ENCODE measurements at regions not wholly inside any gene's neighbourhood (a gene's known extent, or its start where the extent isn't known, plus 50 kb on each side); places are given as distances from the start of the nearest gene placed in this dataset.

DNA sequence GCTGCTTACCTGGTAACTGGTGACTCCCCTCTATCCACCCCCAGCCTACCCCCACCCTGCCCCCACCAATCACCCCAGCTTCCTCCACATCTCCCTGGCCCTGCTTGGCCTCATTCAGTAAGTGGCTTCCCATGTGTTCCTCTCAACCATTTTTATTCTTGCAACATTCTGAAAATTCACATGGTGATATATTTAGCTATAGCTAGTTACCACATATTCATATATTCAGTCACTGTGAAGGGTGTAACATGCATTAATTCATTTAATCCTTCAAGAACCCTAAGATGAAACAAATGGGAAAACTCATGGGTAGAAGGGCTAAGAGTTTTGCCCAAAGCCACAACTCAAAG, 95.4 kb upstream of the CEP85L start:
- Histone ChIP-seq H3K27me3 (ENCODE audit: insufficient read depth, insufficient read length) (no peaks in the 10 kb centered on the region), H3K36me3 (ENCODE audit: insufficient read depth, insufficient read length, low read length) (no peaks in the 10 kb centered on the region), H3K4me1 (ENCODE audit: insufficient read depth, insufficient read length) (peaks cover 3% of the 10 kb centered on the region), H3K9me3 (ENCODE audit: insufficient read depth, low read length) (no peaks in the 10 kb centered on the region), H3K9ac (ENCODE audit: insufficient read length, low read depth) (no peak overlapping the region), H3K4me3 (ENCODE audit: insufficient read length, low read depth) (no peak overlapping the region)
- TF ChIP-seq YY1 (IDR thresholded peaks at IDR 0.05; ENCODE audit: insufficient read depth, insufficient read length) (no peak), SUZ12 (IDR thresholded peaks at IDR 0.05; ENCODE audit: extremely low read depth, insufficient read depth, insufficient read length) (no peak), ZNF274 (IDR thresholded peaks at IDR 0.05; ENCODE audit: low read depth, low read length) (no peak)
- no peak for DNase-seq (ENCODE audit: low read depth, low spot score)

- H3K36me3 ChIP-seq (ENCODE audit: insufficient read depth, insufficient read length, low read length): no peaks in the 10 kb centered on the region
- no peak for DNase-seq (ENCODE audit: low read depth, low spot score)
- H3K9ac ChIP-seq (ENCODE audit: insufficient read length, low read depth): no peak overlapping the region
- H3K4me3 ChIP-seq (ENCODE audit: insufficient read length, low read depth): no peak overlapping the region
- peaks cover 3% of the 10 kb centered on the region for H3K4me1 ChIP-seq (ENCODE audit: insufficient read depth, insufficient read length)
- TF ChIP-seq YY1 (IDR thresholded peaks at IDR 0.05; ENCODE audit: insufficient read depth, insufficient read length) (no peak), SUZ12 (IDR thresholded peaks at IDR 0.05; ENCODE audit: extremely low read depth, insufficient read depth, insufficient read length) (no peak), ZNF274 (IDR thresholded peaks at IDR 0.05; ENCODE audit: low read depth, low read length) (no peak)
- no peaks in the 10 kb centered on the region for H3K9me3 ChIP-seq (ENCODE audit: insufficient read depth, low read length)
- H3K27me3 ChIP-seq (ENCODE audit: insufficient read depth, insufficient read length): no peaks in the 10 kb centered on the region
Measured at GRCh38 chr6:118746145-118746824, 94.9 kb upstream of the CEP85L start.

- no peak for DNase-seq (ENCODE audit: low read depth, low spot score)
- no peak overlapping the region for H3K4me3 ChIP-seq (ENCODE audit: insufficient read length, low read depth)
- no peaks in the 10 kb centered on the region for H3K9me3 ChIP-seq (ENCODE audit: insufficient read depth, low read length)
- no peak for TF ChIP-seq SUZ12 (IDR thresholded peaks at IDR 0.05; ENCODE audit: extremely low read depth, insufficient read depth, insufficient read length)
- TF ChIP-seq YY1 (IDR thresholded peaks at IDR 0.05; ENCODE audit: insufficient read depth, insufficient read length): no peak
- no peak for TF ChIP-seq ZNF274 (IDR thresholded peaks at IDR 0.05; ENCODE audit: low read depth, low read length)
- no peaks in the 10 kb centered on the region for H3K27me3 ChIP-seq (ENCODE audit: insufficient read depth, insufficient read length)
- H3K36me3 ChIP-seq (ENCODE audit: insufficient read depth, insufficient read length, low read length): no peaks in the 10 kb centered on the region
- H3K4me1 ChIP-seq (ENCODE audit: insufficient read depth, insufficient read length): peaks cover 3% of the 10 kb centered on the region
- no peak overlapping the region for H3K9ac ChIP-seq (ENCODE audit: insufficient read length, low read depth)
Measured at GRCh38 chr6:118745156-118745555, 93.8 kb upstream of the CEP85L start.

DNA sequence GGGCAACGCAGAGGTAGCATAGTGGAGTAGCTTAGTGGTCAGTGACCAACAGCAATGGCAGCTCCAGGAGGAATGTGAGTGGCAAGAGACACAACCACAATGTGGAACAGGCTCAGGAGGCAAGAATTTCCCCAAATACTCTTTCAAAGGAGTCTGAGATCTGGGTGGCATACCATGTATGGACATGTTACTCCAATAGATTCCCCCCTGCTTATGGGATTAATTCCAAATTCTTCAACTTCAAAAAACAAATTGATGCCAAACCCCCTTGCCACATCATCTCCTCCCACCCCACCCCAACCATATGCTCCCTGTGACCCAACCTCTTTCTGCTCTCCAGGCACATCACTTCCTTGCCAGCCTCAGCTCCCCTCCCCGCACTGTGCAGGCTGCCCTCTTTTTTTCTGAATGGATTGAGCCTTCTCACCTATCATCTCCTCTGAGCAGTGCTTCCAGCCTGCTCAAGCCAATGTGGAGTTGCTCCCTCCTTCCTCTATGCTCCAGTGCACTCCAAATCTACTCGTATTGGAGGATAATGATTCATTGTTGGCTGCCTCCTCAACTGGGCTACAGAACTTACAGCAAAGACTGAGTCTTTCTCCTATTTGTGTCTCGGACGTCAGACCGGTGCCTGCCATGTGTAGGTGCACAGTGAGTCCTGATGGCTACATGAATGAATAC, 93.0 kb upstream of the CEP85L start:
- TF ChIP-seq SUZ12 (IDR thresholded peaks at IDR 0.05; ENCODE audit: extremely low read depth, insufficient read depth, insufficient read length) (no peak), ZNF274 (IDR thresholded peaks at IDR 0.05; ENCODE audit: low read depth, low read length) (no peak), YY1 (IDR thresholded peaks at IDR 0.05; ENCODE audit: insufficient read depth, insufficient read length) (no peak)
- Histone ChIP-seq H3K36me3 (ENCODE audit: insufficient read depth, insufficient read length, low read length) (no peaks in the 10 kb centered on the region), H3K4me3 (ENCODE audit: insufficient read length, low read depth) (no peak overlapping the region), H3K9me3 (ENCODE audit: insufficient read depth, low read length) (no peaks in the 10 kb centered on the region), H3K9ac (ENCODE audit: insufficient read length, low read depth) (no peak overlapping the region), H3K4me1 (ENCODE audit: insufficient read depth, insufficient read length) (peaks cover 3% of the 10 kb centered on the region), H3K27me3 (ENCODE audit: insufficient read depth, insufficient read length) (no peaks in the 10 kb centered on the region)
- no peak for DNase-seq (ENCODE audit: low read depth, low spot score)

DNA sequence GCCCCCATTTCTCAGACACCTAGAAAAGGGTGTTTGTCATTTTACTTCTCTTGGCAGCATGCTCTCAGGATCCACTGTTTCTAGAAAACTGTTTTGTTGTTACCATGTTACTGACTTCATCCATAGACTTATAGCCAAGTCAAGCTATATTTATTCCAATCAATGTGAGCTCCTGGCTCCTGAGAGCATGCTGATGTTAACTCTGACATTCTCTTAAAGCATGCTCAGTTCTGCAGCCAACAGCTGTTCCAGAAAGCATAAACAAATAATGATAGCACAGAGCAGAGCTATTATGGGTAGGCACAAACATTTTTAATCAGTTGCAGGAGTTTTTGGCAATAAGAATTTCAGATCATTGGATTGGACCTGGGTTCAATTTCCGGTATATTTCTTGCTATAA, 92.4 kb upstream of the CEP85L start:
- Histone ChIP-seq H3K9ac (ENCODE audit: insufficient read length, low read depth) (no peak overlapping the region), H3K4me1 (ENCODE audit: insufficient read depth, insufficient read length) (peaks cover 3% of the 10 kb centered on the region), H3K9me3 (ENCODE audit: insufficient read depth, low read length) (no peaks in the 10 kb centered on the region), H3K4me3 (ENCODE audit: insufficient read length, low read depth) (no peak overlapping the region), H3K27me3 (ENCODE audit: insufficient read depth, insufficient read length) (no peaks in the 10 kb centered on the region), H3K36me3 (ENCODE audit: insufficient read depth, insufficient read length, low read length) (no peaks in the 10 kb centered on the region)
- TF ChIP-seq SUZ12 (IDR thresholded peaks at IDR 0.05; ENCODE audit: extremely low read depth, insufficient read depth, insufficient read length) (no peak), YY1 (IDR thresholded peaks at IDR 0.05; ENCODE audit: insufficient read depth, insufficient read length) (no peak), ZNF274 (IDR thresholded peaks at IDR 0.05; ENCODE audit: low read depth, low read length) (no peak)
- DNase-seq (ENCODE audit: low read depth, low spot score): no peak

GRCh38 chr6:118740372-118740771, 89.0 kb upstream of the CEP85L start:
- no peak for DNase-seq (ENCODE audit: low read depth, low spot score)
- Histone ChIP-seq H3K9me3 (ENCODE audit: insufficient read depth, low read length) (no peaks in the 10 kb centered on the region), H3K4me1 (ENCODE audit: insufficient read depth, insufficient read length) (no peaks in the 10 kb centered on the region), H3K27me3 (ENCODE audit: insufficient read depth, insufficient read length) (no peaks in the 10 kb centered on the region), H3K4me3 (ENCODE audit: insufficient read length, low read depth) (no peak overlapping the region), H3K36me3 (ENCODE audit: insufficient read depth, insufficient read length, low read length) (no peaks in the 10 kb centered on the region), H3K9ac (ENCODE audit: insufficient read length, low read depth) (no peak overlapping the region)
- TF ChIP-seq YY1 (IDR thresholded peaks at IDR 0.05; ENCODE audit: insufficient read depth, insufficient read length) (no peak), SUZ12 (IDR thresholded peaks at IDR 0.05; ENCODE audit: extremely low read depth, insufficient read depth, insufficient read length) (no peak), ZNF274 (IDR thresholded peaks at IDR 0.05; ENCODE audit: low read depth, low read length) (no peak)

DNA sequence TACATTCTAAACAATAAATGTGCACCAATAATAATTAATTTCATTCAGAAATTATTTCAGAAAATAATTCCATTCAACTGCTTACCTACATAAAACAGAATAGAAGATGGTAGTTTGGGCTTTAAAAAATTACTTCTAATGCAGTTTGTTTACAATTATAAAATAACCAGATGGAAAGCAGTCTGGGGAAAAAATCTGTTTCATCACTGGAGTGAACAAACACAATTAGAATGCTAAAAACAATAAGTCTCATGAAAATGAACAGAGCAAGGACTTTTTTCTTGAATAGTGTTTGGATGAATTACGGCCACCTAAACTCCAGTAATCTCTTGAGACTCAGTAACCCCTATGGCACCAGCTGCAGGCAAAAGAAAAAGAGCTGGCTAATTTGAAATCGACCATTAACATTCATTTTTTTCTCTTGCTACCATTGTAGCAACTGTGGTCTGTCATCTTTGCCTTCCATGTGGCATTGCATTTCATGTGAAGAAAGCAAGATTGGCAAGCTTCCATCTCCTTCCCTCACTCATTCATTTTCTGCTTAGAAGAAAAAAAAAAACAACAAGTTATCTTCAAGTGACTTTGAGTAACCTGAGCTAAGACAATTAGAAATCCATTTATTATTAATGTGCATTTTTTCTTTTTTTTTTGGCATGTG, 88.4 kb upstream of the CEP85L start:
- Histone ChIP-seq H3K27me3 (ENCODE audit: insufficient read depth, insufficient read length) (no peaks in the 10 kb centered on the region), H3K4me1 (ENCODE audit: insufficient read depth, insufficient read length) (no peaks in the 10 kb centered on the region), H3K9me3 (ENCODE audit: insufficient read depth, low read length) (no peaks in the 10 kb centered on the region), H3K9ac (ENCODE audit: insufficient read length, low read depth) (no peak overlapping the region), H3K36me3 (ENCODE audit: insufficient read depth, insufficient read length, low read length) (no peaks in the 10 kb centered on the region), H3K4me3 (ENCODE audit: insufficient read length, low read depth) (no peak overlapping the region)
- TF ChIP-seq ZNF274 (IDR thresholded peaks at IDR 0.05; ENCODE audit: low read depth, low read length): no peak
- no peak for TF ChIP-seq YY1 (IDR thresholded peaks at IDR 0.05; ENCODE audit: insufficient read depth, insufficient read length)
- no peak for TF ChIP-seq SUZ12 (IDR thresholded peaks at IDR 0.05; ENCODE audit: extremely low read depth, insufficient read depth, insufficient read length)
- DNase-seq (ENCODE audit: low read depth, low spot score): no peak
